ENCODE measurements at regions not wholly inside any gene's neighbourhood (a gene's known extent, or its start where the extent isn't known, plus 50 kb on each side); places are given as distances from the start of the nearest gene placed in this dataset.

GRCh38 chr7:121525155-121525819, 129.2 kb upstream of the FAM3C start:
- no peak overlapping the region for H3K23ac ChIP-seq (ENCODE audit: low read depth, low read length)
- no peak overlapping the region; the same call in 1 of the 2 replicates for H3K18ac ChIP-seq (ENCODE audit: low read depth, low read length)
- dilution Hi-C loops (cut with HindIII; ENCODE audit: low sequenced_read_pairs, unreplicated experiment), result no loop called here
- no TSS peak for BruUV-seq (replicated peaks)
- no peaks in the 10 kb centered on the region for H4K20me1 ChIP-seq (ENCODE audit: insufficient read depth, low read length)
- no peaks in the 10 kb centered on the region for H3K36me3 ChIP-seq (ENCODE audit: control insufficient read depth, insufficient read depth, low read length)
- no peaks in the 10 kb centered on the region for H3K79me1 ChIP-seq (ENCODE audit: low read depth in 1 of 2, low read length in 2 of 2)
- H4K91ac ChIP-seq (ENCODE audit: insufficient read depth, low read depth, low read length), result no peak overlapping the region
- H2BK5ac ChIP-seq (ENCODE audit: low read depth, low read length, poor library complexity, severe bottlenecking), result no peak overlapping the region
- H3K4me1 ChIP-seq (ENCODE audit: control insufficient read depth, insufficient read depth, low read length), result no peaks in the 10 kb centered on the region; the same call in 1 of the 2 replicates
- TF ChIP-seq MAZ (IDR thresholded peaks at IDR 0.05; ENCODE audit: borderline replicate concordance, low read depth, low read length) (no peak), RAD21 (IDR thresholded peaks at IDR 0.05; ENCODE audit: low read length) (no peak), MXI1 (IDR thresholded peaks at IDR 0.05; ENCODE audit: borderline replicate concordance, low read depth, low read length) (no peak), CEBPB (IDR thresholded peaks at IDR 0.05; ENCODE audit: low read depth, low read length) (no peak), RFX5 (IDR thresholded peaks at IDR 0.05; ENCODE audit: low read depth, low read length) (no peak), MAFK (IDR thresholded peaks at IDR 0.05; ENCODE audit: low read depth, low read length) (no peak), FOS (IDR thresholded peaks at IDR 0.05; ENCODE audit: low read depth, low read length) (no peak), USF2 (IDR thresholded peaks at IDR 0.05; ENCODE audit: low read depth, low read length) (no peak), POLR2A (IDR thresholded peaks at IDR 0.05; ENCODE audit: low read depth, low read length) (no peak), SMC3 (IDR thresholded peaks at IDR 0.05; ENCODE audit: low read depth, low read length) (no peak), RCOR1 (IDR thresholded peaks at IDR 0.05; ENCODE audit: insufficient replicate concordance, low read length) (no peak), BHLHE40 (IDR thresholded peaks at IDR 0.05; ENCODE audit: low read depth, low read length) (no peak), NFE2L2 (IDR thresholded peaks at IDR 0.05; ENCODE audit: low read depth, low read length) (no peak), CHD1 (IDR thresholded peaks at IDR 0.05; ENCODE audit: low read depth, low read length) (no peak)
- TF ChIP-seq, protein P1, sequence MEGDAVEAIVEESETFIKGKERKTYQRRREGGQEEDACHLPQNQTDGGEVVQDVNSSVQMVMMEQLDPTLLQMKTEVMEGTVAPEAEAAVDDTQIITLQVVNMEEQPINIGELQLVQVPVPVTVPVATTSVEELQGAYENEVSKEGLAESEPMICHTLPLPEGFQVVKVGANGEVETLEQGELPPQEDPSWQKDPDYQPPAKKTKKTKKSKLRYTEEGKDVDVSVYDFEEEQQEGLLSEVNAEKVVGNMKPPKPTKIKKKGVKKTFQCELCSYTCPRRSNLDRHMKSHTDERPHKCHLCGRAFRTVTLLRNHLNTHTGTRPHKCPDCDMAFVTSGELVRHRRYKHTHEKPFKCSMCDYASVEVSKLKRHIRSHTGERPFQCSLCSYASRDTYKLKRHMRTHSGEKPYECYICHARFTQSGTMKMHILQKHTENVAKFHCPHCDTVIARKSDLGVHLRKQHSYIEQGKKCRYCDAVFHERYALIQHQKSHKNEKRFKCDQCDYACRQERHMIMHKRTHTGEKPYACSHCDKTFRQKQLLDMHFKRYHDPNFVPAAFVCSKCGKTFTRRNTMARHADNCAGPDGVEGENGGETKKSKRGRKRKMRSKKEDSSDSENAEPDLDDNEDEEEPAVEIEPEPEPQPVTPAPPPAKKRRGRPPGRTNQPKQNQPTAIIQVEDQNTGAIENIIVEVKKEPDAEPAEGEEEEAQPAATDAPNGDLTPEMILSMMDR (conservative IDR thresholded peaks at IDR 0.05; ENCODE audit: low read depth, low read length), result no peak
- TF ChIP-seq, protein P2, sequence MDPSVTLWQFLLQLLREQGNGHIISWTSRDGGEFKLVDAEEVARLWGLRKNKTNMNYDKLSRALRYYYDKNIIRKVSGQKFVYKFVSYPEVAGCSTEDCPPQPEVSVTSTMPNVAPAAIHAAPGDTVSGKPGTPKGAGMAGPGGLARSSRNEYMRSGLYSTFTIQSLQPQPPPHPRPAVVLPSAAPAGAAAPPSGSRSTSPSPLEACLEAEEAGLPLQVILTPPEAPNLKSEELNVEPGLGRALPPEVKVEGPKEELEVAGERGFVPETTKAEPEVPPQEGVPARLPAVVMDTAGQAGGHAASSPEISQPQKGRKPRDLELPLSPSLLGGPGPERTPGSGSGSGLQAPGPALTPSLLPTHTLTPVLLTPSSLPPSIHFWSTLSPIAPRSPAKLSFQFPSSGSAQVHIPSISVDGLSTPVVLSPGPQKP (IDR thresholded peaks at IDR 0.05; ENCODE audit: borderline replicate concordance, low read depth, low read length), result no peak
- no peak overlapping the region for H3K9ac ChIP-seq (ENCODE audit: low read depth, low read length)
- H2BK20ac ChIP-seq (ENCODE audit: low read depth, low read length), result no peak overlapping the region
- ChIA-PET POLR2A (ENCODE audit: unreplicated experiment) (no interaction called here), CTCF (no interaction called here)
- H2AFZ ChIP-seq (replicated peaks; ENCODE audit: low read length, poor library complexity), result no peak overlapping the region
- H3K9me3 ChIP-seq (ENCODE audit: control insufficient read depth, insufficient read depth, low read length), result no peaks in the 10 kb centered on the region
- intact Hi-C loops (cut with micrococcal nuclease), result no loop called here
- in situ Hi-C loops (cut with MboI; ENCODE audit: low sequenced_read_pairs), result no loop called here
- H2BK120ac ChIP-seq (ENCODE audit: low read depth, low read length), result no peak overlapping the region
- no peak overlapping the region for H3K14ac ChIP-seq (replicated peaks; ENCODE audit: low read depth, low read length)
- H2AK9ac ChIP-seq (replicated peaks; ENCODE audit: low read depth, low read length, poor library complexity), result no peak overlapping the region
- H3K4ac ChIP-seq (ENCODE audit: low read depth, low read length), result no peak overlapping the region
- DNase-seq (no peak), ATAC-seq (ENCODE audit: low read depth) (peak; percentile 68)
- H3K9me1 ChIP-seq (ENCODE audit: insufficient read depth, low read length), result no peaks in the 10 kb centered on the region
- H2BK15ac ChIP-seq (ENCODE audit: low read depth, low read length), result no peak overlapping the region
- no peak overlapping the region for H3K4me2 ChIP-seq (ENCODE audit: low read depth, low read length)
- peaks cover 10% of the 10 kb centered on the region; the same call in 1 of the 2 replicates for H3K27me3 ChIP-seq (ENCODE audit: control insufficient read depth, insufficient read depth, low read length)
- no peak overlapping the region for H3K56ac ChIP-seq (ENCODE audit: extremely low read depth, insufficient read depth, low read length)
- no peak overlapping the region for H3K4me3 ChIP-seq (ENCODE audit: insufficient read depth, low read depth, low read length)
- no peak overlapping the region for H4K5ac ChIP-seq (ENCODE audit: low read depth, low read length)
- no peak overlapping the region for H3K27ac ChIP-seq (ENCODE audit: insufficient read depth, low read length)
- 61% methylated on average over 4 of the region's 4 CpGs; no CpG with 5 or more reads in 1 of the 2 experiments for WGBS, 2 experiments (ENCODE audit: extremely low coverage in 2 of 2, insufficient read length in 1 of 2)
- H2AK5ac ChIP-seq (ENCODE audit: low read depth, low read length), result no peak overlapping the region
- H4K8ac ChIP-seq (ENCODE audit: low read depth in 2 of 2, low read length in 2 of 2), result no peak overlapping the region

Data from IMR-90 (cell line).